Stimulated activated CD4-positive, alpha-beta T cell treated with anti-CD3 and anti-CD28 coated beads, Interleukin-2, amount 100 ng/mL, for 24 hours (primary cell): ENCODE measurements at regions not wholly inside any gene's neighbourhood (a gene's known extent, or its start where the extent isn't known, plus 50 kb on each side); places are given as distances from the start of the nearest gene placed in this dataset.
"Not testable (repeated sequence)": the region's sequence is repeated elsewhere in the genome, so short reads cannot be mapped to it uniquely, and the experiment has no call there.

Experiments used
- DNase-seq, 2 donors: peaks; one replicate each; pipeline ENCODE4 v3.0.0-alpha.2; 2020

DNA sequence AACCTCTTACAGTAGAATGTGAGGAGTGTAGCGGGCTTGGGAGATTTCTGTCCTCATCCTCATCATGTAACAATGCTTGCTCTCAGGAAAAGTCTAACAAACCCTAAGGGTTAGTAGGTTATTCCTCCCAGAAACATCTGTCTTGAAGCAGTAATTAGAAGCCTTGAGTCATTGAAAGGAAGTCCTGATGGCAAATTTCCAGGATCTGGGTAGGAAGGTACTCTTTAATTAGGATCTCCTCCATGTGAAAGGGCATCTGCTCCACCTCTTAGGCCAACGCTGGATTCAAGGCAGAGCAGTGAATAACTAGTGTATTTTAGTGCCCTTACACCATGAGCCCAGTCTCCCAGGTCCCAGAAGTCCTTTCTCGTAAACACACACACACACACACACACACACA lies 106.6 kb upstream of the BARHL2 start:
- DNase-seq, result no peak

DNA sequence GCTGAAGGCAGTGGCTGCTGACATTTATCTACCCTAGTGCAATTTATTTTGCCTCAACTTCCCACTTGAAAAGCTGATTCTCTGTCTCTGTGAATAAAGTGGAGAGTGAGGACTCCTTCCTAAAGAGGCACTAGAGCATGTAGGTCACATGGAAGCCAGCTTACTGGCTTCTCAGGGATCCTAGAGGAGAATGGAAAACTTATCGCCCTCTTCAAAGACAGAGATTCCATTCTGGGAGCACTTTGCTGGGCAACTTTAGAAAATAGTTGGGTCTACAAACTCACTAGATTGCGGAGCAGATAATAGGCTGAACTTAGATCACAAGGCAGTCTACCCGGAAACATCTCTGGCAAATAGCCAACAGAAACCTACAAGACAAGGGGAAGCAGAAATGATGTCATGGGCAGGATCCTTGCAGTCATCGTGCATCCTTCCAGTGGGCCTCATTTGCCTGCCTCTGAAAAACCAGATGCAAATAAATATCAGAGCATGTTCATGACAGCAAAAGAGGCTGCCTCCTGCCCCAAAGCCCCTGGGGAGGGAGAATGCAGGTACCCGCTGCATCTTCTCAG lies 104.8 kb upstream of the BARHL2 start:
- DNase-seq, result no peak

DNA sequence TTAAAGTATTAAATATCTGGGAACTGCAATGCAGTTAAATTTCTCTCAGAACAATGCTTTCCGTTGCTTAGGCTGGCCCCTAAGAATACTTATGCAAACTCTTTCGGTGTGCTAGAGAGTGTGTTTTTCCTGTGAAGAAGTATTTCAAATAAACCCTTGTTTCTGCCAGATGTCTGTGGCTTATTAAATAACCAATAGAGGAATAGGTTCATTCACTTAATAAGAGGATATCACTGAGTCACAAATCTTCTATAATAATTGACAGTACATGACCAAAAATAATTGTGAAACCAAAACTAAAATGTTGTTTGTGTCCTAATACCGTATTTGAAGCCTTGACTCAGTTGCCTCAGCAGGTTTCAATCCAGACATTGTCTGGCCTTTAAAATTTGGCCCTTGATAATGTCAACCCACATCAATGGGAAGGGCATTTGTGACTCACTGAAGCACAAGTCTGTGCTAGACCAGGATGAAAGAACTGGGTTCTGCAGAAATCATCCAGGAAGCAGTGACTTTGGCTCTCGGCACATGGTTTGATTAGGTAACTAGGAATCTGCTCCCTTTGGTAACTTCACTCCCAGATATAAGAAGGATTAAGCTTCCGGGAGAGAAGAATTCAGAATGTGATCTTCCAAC lies 104.2 kb upstream of the BARHL2 start:
- DNase-seq, result no peak

DNA sequence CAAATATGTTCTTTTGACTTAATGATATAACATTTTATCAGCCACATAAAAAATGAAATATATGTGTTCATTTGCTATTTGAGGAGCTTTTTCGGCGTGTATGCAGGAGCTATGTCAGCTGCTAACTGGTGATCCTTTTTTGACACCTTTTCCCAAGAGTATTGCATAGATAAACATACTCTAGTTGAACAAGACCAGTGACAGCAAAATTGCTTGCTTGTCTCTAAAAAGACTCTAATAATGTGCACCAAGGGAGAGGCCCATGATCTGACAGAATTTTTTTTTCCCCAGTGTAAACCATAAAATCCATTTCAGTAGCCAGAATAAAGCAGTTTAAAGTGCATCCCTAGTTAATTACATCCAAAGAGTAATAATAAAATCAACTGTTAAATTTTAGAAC lies 103.6 kb upstream of the BARHL2 start:
- DNase-seq, result no peak

DNA sequence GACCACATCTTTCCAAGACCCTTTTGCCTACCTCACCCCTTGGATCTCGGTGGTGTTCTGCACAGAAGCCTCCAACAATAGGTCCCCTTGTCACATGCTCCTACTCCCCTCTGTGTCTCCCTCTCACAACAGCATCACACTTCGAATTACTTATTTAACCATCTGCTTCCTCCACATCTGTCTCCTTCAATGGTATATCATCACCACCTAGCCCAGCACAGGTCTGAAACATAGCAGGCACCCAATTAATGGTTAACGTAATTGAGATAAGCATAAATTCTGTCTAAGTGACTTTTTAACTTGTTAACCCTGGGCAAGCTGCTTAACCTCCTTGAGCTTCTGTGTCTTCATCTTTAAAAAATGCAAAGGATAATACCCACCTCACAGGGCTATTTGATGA lies 100.3 kb upstream of the BARHL2 start:
- no peak for DNase-seq

DNA sequence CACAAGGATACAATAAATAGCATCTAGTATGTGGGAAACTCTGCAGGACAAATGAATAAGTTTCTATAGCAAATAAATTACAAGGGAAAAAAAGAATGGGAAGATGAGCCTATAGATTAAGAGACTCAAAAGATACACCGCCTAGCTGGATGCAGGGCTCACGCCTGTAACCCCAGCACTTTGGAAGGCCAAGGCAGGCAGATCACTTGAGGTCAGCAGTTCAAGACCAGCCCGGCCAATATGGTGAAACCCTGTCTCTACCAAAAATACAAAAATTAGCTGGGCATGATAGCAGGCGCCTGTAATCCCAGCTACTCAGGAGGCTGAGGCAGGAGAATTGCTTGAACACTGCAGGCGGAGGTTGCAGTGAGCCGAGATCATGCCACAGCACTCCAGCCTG lies 95.1 kb upstream of the BARHL2 start:
- DNase-seq, result not testable (repeated sequence)

DNA sequence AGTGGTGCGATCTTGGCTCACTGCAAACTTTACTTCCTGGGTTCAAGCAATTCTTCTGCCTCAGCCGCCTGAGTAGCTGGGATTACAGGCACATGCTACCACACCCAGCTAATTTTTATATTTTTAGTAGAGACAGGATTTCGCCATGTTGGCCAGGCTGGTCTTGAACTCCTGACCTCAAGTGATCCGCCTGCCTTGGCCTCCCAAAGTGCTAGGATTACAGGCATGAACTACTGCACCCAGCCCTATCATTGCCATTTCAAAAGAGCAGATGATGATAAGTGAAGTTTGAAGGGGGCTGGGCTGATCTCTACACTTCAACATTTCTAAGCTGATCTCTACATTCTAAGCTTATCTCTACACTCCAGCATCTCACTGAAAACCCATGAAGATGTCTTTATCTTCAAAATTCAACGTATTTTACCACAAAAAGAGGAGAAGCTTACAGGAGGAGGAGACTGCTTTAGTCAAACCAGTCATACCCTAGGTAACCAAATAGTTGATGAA lies 94.4 kb upstream of the BARHL2 start:
- DNase-seq, result not testable (repeated sequence)

DNA sequence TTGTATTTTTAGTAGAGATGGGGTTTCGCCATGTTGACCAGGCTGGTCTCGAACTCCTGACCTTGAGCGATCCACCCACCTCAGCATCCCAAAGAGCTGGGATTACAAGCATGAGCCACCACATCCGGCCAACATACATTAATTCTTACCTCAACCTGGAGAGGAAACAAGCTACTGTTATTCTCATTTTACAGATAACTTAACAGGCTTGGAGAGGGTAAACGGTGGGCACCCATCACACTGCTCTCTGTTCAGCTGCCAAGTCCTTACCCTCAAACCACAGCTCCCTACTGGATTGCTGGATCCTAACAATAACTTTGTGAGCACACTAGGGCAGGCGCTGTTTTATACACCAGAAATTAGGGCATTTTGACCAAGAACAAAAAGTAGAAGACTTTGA lies 93.6 kb upstream of the BARHL2 start:
- DNase-seq, result no peak

DNA sequence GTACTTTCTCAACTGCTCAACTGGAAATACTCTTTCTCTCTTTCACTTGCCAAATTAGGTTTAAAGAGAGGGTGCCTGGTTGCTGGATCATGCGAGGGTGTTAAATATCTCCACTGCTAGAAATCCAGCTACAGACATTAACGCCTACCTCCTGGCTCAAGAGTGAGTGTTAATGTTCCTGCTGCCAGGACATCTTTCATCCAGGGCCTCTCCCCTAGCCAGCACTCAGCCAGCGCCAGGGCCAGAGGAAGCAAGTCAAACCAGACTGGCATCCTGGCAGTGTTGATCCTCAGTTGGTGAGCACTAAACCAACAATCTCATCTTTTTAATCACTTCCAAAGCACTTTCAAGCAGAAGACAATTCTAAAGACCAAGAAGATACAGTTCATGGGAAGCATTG lies 92.9 kb upstream of the BARHL2 start:
- DNase-seq, result no peak

DNA sequence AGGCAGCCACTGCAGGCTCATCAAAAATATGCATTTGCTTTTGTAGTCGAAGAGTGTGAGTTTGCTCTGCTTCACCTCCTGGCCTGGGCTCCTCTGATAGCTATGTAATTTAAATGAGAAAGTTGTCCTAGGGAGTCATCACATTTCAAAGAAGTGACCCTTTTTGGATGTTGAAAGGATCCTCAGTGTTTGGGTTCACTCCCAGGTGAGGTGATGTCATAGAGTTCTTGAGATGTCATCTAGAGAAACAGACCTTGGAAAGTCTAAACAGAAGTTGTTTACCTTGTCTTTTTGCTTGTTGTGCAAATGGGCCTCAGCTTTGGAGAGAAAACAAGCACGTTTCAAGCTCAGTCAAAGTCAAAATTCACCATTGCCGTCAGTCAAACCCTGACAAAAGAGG lies 92.0 kb upstream of the BARHL2 start:
- no peak for DNase-seq

DNA sequence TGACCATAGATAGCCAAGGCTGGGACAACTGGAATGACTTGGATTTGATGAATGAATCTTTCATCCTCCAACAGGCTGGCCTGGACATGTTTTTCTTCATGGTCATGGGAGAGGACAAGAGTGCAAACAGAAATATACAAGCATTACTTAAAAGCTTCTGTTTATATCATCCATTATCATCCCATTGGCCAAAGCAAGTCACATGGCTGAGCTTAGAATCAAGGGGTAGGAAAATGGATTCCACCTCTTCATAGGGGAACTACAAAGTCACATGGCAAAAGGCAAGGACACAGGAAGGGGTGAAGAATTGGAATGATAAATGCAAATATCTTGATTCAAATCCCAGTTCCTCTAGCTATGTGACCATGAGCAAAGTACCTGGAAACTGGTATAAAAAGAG lies 90.2 kb upstream of the BARHL2 start:
- DNase-seq, result no peak

DNA sequence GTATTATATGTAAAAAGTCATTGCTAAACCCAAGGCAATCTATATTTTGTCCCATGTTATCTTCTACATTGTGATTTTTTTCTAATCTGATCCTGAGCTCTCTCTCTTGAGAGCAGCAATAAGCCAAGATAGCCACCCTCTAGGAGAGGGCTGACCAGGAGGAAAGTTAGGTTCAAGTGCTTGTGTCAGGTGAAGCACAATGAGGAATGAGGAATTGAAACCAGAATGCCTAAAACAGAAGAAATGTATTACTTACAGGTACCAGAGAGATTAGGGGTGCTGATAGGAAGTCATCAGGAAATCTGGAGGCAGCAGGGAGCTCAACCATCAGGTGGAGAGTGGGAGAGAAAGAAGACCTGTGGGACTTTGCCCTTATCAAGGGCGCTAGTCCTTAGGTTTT lies 85.5 kb upstream of the BARHL2 start:
- no peak for DNase-seq

DNA sequence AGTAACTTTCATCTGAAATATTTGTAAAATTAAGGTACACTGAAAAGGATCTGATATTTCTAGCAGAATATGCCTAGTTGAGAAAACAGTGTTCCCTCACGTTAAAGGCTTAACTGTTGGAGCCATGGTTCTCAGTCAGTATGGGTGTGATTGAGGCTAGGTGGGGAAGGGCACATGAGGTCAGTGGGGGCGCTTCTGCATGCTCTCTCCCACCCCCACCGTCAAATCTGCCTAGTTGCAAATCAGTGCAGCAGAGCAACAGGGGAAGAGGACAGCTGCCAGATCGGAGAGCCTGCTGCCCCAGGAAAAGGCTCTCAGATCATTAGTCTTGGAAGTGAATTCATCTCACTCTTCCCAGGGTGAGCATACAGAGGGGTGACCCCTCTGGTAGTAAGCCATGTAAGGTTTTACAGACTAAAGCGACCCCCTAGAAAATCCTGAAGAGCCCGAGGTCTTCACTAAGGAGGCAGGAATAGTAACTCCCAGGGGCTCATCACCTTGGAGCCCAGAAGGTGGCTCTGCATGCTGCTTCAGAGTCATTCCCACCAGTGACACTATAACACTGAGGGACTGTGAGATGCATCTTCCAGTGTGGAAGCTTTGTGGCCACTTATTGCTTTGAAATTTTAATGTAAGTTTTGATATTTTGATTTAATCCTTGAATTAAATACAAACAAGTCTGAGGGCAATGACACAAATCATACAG lies 83.1 kb upstream of the BARHL2 start:
- no peak for DNase-seq

DNA sequence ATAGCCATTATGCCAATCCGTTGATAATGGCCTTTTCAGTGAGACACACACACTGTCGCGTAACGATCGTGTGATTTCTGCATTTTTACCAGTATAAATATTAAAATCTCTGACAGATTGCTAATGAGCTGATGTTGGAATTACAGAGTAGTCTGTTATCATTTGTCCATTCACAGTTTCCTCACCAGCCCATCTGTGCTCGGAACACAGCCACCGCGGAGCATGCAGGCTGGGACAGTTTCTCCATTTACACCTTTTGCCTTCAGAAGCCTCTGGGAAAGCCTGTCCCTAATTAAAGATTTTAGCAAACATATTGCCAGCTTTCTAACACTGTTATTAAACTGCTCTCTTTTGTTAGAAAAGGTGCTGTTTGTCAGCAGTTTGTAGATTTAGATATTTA lies 82.2 kb upstream of the BARHL2 start:
- DNase-seq, result no peak

DNA sequence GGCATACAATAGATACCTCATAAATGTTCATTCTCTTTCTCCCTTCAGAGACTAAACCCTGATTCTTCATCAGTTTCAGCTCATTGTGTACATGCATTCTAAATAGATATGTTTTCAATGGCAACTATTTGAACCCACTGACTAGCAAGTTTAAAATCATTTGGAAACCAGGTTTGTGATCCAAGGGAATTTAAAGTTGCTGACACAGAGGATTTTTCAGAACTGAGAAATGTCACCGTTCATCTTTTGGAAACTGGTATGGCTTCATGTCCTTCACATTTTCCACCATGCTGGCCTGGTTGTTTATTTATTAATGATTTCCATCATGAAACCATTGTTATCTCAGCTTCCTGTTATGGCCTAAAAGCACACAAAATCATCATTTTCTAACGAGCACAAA lies 81.8 kb upstream of the BARHL2 start:
- no peak for DNase-seq

DNA sequence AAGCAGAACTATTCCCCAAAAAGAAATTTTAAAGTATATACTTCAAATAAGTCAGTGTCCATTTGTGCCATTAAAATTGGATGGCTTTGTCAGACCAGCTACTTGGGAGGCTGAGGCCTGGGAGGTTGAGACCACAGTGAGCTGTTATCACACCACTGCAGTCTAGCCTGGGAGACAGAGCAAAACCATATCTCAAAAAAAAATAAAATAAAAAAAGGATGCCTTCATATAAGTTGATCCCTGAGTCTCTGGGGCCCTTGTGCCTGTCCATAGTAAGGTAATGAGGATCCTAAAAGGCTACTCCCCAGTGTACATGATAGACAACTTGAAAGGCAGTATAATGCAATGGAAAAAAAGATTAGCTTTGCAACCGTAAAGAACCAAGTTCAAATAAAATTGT lies 81.2 kb upstream of the BARHL2 start:
- no peak for DNase-seq

DNA sequence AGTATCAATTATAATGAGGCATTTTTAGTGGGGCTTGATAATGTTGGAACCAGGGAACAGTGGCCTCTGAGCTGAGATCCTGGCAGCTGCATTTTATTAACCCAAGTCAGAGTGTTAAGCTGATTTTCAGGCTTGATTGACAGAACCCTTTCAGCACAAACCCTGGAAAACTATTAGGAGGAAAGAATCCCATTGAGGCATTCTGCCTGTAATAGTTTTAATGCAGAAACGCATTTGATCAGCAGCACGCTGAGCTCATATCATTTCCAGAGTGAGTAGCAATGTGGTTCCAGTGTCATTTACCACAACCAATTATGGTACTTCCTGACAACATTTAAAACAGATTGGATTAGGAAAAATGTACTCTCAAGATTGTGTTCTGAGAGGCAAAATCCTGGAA lies 78.3 kb upstream of the BARHL2 start:
- DNase-seq, result no peak

DNA sequence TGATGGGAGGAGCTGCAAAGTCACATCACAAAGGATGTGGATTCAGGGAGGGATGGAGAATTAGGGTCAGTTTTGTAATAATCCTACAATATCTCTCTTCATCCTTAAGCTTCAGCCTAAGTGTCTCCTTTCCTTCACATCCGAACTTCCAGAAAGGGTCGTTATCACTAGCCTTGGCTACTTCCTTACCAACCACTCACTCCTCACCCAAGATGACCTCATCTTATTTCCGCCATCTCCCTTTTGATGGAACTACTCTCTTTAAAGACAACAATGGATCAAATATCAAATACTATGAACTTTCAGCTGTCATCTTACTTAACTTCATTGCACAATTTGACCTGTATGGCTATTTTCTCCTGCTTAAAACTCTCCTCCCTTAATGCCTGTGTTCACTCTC lies 69.6 kb upstream of the BARHL2 start:
- DNase-seq, result no peak

DNA sequence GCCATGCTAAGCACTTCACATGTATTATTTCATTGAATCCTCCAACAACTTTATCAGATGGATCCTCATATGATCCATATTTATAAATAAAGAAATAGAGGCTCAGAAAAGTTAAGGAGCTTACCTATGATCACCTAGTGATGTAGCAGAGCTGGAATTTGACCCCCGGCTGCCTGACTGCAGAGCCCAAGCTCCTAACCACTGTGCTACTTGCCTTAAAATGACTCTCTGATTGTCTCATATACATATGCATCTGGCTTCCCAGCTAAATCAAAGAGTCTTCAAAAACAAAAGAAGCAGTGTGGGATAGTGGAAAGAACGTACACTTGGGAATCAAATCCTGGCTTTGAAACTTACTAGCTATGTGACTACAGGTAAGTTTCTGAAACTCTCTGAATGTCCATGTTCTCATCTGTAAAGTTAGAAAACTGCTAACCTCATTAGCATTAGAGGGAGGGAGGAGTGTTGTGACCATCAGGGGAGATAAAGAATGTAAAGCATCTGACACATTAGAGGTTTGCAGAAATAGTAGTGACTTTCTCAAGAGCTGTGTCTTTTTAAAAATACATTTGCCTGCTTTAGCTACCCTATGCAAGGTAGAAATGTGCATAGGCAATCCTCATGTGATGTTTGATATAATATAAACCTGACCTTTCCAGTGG lies 67.2 kb upstream of the BARHL2 start:
- DNase-seq, result no peak

DNA sequence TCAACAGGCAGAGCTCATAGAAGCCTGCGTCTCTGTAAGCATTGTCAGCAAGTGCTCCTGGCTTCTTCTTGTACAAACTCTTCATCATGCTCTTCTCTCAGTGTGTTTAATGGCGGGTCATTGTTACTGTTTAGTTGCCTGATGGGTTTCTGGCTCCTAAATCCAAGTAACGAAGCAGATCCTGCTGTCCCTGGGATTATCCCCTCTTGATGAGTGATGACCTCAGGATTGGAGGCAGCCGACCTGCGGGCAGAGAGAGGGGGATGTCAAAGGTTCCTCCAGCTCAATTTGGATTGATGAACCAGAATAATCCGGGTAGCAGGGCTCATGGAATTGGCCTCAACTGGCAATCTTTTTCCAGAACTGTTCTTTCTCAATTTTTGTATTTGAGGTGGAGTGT lies 66.1 kb upstream of the BARHL2 start:
- DNase-seq, result no peak

DNA sequence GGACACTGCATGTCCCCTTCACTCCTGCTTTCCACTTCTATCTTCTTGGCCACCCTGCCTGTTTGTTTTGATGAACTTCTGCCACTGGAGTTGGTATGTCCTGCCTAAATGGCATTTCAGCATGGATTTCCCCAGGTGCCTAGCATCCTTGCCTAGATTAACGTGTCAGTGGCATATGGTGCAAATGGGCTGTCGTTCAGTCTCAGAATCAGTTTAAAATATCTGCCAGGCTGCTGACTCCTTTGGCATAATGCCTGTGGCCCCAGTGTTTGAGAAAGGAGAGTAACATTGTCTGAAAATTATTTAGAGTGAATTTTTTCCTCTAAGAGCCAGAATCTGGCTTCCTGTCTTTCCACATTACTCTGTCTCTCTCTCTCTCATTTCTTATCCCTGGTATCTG lies 64.9 kb upstream of the BARHL2 start:
- DNase-seq, result no peak

DNA sequence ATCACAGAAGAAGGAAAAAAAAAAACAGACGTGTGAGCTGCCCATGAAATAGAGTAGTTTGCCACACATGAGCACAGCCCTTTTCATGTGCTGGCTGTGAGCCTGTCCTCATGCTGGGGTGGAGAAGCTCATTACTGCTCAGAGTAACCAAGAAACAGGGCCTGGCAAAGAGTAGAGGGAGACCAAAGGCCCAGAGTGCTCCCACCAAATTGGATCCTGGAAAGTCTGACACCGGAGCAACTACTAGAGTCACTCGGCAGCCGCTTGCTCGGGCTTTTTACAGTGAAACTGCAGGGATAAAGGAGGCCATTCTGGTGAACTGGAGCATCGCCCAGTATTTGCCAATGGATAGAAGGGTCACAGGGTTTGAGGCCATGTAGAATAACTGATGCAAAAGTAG lies 64.4 kb upstream of the BARHL2 start:
- DNase-seq, result no peak

DNA sequence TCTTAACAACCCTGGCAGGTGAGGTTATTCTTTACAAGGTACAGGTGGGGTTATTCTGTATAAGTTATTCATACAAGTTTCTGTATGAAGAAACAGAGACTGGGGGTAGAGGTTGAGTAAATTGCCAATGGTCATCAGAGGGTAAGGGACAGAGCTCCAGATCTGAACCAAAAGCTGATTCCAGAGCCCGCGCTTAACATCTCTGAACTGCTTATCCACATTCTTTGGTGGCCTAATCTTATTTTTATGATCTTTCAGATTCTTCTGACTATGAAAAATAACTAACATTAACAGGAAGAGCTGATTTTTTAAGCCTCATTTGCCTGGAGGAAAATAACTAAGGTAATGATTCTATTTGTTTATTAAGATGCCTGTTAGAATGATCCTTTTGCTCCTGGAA lies 63.9 kb upstream of the BARHL2 start:
- no peak for DNase-seq

DNA sequence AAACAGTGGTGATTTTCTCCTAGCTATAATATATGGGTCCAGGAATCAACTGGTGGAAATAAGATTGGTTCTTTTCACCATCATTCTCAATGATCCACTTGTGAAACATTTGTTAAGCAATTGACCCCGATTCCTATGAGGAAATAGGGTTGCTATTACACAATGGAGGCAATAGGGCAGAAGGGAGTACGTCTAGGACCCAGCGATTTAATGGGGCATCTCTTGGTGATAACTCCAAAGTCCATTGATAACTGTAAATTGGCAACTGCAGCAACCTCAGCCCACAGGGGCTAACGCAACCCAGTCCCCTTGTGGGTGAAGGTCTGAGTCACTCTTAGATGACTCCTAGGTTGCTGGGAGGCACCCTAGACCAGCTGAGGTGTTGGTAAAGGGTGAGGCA lies 62.5 kb upstream of the BARHL2 start:
- no peak for DNase-seq
